ENCODE measurements at regions not wholly inside any gene's neighbourhood (a gene's known extent, or its start where the extent isn't known, plus 50 kb on each side); places are given as distances from the start of the nearest gene placed in this dataset.
A peak's percentile ranks its signal among the peaks of the same experiment; 100 is the strongest.
"Not testable (repeated sequence)": the region's sequence is repeated elsewhere in the genome, so short reads cannot be mapped to it uniquely, and the experiment has no call there.

DNA sequence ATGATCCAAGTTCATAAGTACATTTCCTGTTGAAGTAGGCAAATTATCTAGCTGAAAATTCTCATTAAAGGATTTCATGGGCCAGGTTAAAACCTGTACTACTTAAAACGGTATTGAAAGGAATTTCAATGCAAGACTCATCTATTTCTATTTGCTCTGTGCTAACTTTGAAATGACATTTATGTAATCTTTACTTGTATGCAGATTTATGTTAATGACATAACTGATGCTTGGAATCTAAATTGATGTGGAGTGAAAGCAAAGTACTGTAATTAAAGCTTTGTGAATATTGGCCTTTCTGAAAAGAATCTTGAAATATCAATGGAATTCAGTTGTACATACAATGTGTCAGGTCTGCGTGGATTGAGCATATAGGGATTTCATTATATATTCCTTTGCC, 390.0 kb downstream of the CPS1 start:
- no peak for ATAC-seq
- intact Hi-C loops (cut with DNase I), result no loop called here
- DNase-seq, result no peak

DNA sequence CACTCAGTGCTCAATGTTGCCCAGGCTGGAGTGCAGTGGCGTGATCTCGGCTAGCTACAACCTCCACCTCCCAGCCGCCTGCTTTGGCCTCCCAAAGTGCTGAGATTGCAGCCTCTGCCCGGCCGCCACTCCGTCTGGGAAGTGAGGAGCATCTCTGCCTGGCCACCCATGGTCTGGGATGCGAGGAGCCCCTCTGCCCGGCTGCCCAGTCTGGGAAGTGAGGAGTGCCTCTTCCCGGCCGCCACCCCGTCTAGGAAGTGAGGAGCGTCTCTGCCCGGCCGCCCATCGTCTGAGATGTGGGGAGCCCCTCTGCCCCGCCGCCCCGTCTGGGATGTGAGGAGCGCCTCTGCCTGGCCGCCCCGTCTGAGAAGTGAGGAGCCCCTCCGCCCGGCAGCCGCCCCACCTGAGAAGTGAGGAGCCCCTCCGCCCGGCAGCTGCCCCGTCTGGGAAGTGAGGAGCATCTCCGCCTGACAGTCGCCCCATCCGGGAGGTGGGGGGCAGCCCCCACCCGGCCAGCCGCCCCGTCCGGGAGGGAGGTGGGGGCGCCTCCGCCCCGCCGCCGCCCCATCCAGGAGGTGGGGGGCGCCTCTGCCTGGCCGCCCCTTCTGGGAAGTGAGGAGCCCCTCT, 394.1 kb downstream of the CPS1 start:
- DNase-seq; ATAC-seq; intact Hi-C loops (cut with DNase I): not testable (repeated sequence)

DNA sequence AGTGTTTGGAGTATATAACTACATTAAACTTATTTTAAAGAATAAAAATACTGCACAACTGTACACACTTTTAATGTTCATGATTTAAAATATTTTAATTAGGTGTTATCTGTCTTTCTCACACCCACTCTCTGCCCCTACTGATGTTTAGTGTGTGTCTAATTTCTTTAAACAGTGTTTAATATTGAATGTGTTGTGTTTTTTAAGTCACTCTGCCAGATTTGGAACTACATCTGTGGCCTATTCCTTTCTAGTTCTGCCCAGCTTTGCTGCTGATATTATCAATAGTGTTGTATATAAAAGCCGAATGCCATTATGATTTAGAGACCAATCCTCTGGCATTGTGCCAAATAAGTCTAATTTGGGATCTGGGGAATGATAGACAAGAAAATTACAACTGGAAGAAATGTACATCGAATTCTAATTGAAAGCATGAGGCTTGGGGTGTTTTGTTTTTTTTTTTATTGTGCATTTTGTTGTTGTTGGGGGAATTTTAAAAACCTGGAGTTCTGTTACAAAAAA, 398.0 kb downstream of the CPS1 start:
- ATAC-seq, result no peak
- intact Hi-C loops (cut with DNase I), result no loop called here
- DNase-seq, result no peak

DNA sequence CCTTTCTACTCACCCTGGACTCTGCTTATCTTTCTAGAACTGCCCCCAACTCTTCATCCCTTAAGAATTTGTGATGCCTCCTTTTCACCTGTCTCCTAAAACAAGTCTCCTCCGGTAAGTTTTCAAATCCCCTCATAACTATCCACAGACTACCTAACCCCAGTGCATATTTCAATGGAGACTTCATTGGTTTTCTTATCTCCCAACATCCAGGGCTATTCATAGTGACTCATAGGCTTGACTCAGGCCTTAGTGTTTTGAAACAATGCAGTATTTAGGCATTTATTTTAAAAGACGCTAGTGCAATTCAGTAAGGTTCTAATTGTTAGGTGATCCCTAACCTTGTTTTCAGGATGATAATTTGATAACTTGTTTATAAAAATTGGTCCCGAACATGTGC, 399.2 kb downstream of the CPS1 start:
- DNase-seq (no peak), ATAC-seq (peak in 1 of 2 donors; percentile 83)
- intact Hi-C loops (cut with DNase I), result no loop called here

DNA sequence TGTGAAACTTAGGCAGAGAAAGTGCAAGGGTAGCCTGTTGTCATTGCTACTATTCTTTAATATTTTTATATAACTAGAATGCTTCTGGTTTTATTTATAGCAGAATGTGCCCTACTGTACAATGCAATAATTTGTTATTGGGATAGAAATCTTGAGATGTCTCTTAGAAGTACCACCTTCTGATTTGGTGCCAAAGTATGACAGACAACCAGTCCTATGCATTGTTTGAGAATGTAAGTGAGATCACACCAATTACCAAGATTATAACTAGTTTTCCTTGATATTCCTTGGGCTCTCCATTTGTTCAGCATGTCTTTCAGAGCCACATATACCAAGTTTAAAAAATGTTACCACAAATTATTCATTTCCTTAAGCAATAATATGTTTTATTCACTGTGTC, 399.7 kb downstream of the CPS1 start:
- intact Hi-C loops (cut with DNase I), result no loop called here
- ATAC-seq, result no peak
- no peak for DNase-seq

DNA sequence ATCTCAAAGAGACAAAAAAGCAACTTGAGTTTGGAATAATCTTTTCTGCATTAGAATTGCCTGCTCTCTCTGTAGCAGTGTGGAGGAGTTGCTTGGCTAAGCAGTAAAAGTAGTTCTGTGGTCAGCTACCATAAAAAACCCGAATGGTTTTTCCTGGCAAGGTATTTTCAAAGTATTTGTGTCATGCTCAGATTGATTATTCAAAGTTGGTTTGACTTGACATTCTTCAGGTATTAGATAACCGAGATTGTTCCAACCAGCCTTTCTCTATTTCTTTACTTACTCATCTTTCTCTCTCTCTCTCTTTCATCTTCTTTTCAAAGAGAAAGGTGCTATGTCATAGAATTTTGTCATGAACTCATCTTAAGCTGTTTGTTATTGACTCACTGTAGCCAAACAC, 404.9 kb downstream of the CPS1 start:
- DNase-seq, result no peak
- intact Hi-C loops (cut with DNase I), result no loop called here

DNA sequence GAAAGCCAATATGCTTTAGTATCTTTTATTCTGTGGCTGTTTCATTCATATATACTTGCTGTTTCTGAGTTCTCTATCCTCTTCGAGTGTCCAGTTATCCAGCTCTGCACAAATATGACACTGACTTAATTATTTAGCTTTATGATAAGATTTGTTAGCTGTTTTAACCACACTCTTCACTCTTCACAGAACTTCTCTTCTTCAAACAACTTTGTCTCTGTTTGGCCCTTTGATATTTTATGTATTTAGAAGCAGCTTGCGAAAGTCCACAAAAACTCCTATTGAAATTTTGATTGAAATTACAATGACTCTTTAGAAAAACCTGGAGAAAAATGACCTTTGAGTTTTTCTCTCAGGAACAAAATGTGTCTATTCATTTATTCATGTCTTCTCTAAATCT, 407.0 kb downstream of the CPS1 start:
- DNase-seq (no peak), ATAC-seq (no peak)
- intact Hi-C loops (cut with DNase I), result no loop called here

More for the DNA sequence above, 404.9 kb downstream of the CPS1 start:
- ATAC-seq, result no peak

DNA sequence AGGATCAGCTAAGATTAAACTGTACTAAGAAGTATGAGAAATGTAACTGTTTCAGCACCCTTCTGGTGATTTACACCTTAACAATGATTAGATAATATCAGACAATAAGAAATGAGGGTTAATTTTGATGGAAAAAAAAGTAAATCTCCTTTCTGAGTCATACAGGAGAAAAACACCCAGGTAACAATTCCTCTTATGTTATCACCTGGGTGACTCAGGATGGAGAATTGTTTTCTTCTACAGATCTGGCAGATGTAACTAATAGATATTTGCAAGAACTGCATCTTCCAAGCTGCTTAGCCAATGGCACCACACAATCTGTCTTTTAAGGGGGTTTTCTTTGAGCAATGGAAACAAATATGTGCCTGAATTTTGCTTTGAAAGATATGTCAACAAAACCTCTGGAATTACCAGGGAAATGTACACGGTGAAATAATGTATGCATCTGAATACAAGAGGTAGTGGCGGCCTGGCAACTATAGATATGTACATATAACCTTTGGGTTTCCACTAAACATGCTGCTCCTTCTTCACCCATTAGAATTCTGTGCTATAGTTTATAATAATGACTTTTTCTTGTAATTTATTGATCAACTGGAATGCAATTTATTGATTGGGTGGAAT, 407.9 kb downstream of the CPS1 start:
- intact Hi-C loops (cut with DNase I), result no loop called here
- ATAC-seq (no peak), DNase-seq (no peak)

DNA sequence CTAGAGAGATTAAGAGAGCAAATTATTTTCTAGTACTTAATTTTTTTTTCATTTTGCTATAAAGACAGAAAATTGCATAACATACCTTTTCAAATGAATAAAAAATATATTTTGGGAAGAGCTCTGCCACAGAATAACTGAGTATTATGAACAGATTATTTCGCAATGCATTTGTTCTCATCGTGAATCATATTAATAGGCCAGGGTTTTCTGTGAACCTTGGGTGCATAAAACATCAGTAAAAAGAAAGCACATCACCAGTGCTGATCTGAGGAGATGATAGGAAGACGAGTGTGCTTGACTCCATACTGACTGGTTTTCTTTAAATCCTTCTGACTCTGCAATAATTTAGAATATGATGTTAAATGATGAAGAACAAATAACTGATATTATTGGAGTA, 409.1 kb downstream of the CPS1 start:
- ATAC-seq, result no peak
- no peak for DNase-seq
- intact Hi-C loops (cut with DNase I), result no loop called here

DNA sequence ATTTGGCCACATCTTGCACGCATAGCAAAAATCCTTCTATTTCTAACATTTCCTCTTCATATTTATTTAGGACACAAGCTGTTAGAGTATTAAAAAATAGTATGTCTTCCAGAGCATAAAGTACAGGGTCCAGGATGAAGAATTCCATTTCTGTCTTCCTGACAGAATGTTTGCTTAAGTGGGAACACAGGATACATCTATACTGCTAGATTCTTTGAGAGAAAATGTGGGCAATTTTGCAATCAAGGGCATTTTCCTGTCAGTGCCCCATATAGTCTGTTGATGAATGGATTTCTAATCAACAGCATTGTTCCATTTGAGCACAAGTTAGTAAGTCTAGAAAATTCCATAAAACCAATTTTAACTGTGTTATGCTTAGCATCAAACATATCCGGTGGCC, 409.9 kb downstream of the CPS1 start:
- intact Hi-C loops (cut with DNase I), result no loop called here
- DNase-seq (no peak), ATAC-seq (no peak)

DNA sequence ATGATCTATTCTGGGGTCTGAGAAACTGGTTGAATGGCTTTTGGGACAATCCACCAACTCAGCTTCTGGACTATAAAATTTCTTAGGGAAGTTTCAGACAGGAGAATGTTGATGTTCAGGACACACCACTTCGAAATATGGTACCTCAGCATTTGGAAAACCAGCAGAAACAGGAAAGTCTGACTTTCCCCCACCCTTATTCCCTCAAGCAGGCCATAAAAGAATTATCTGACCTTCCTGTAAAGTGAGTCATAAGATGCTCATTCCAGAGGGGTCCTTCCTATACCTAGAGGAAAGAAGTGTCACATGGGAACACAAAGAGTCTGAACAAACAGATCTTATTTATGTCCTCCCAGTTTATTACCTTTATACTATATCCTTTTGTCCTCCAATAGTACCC, 415.0 kb downstream of the CPS1 start:
- DNase-seq (no peak), ATAC-seq (no peak)
- intact Hi-C loops (cut with DNase I), result no loop called here

DNA sequence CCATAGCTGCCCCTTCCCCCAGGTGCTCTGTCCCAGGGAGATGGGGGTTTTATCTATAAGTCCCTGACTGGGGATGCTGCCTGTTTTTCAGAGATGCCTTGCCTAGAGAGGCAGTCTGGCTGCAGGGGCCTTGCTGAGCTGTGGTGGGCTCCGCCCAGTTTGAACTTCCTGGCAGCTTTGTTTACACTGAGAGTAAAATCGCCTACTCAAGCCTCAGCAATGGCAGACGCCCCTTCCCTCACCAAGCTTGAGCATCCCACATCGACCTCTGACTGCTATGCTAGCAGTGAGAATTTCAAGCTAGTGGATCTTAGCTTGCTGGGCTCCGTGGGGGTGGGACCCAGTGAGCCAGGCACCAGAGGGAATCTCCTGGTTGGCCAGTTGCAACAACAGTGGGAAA, 430.4 kb downstream of the CPS1 start:
- DNase-seq; ATAC-seq; intact Hi-C loops (cut with DNase I): not testable (repeated sequence)

DNA sequence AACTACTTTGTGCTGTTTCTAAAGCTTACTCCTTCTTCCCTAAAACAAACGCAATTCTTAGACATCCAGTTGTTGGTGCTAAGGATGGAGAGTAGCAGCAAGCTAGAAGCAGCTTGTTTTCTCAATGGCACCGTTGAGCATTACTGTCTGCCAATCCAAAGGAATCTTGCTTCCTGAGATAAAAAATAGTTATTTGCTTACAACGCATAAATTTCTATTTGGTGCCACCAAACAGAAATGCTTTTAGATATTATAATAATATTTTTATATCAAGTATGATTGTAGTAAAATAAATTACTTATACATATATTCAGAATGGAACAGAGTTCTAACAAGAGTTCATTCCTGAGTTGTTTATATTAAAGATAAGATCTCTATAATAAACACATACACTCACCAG, 434.7 kb downstream of the CPS1 start:
- no peak for ATAC-seq
- intact Hi-C loops (cut with DNase I), result no loop called here
- no peak for DNase-seq

DNA sequence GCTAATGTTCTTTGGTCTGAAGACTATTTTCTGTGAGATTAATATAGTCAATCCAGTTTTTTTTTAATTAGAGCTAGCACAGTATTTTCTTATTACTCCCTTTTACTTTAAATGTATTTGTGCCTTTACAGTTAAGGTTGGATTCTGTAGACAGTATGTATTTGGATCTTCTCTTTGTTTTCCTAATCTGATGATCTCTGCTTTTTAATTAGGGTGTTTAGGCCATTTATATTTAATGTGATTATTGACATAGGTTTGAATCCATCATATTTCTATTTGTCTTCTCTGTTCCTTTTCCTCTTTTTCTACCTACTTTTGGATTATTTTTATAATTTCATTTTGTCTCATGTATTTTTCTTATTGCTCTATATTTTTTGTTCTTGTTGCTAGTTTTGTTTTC, 437.7 kb downstream of the CPS1 start:
- DNase-seq (no peak), ATAC-seq (no peak)
- intact Hi-C loops (cut with DNase I), result no loop called here

DNA sequence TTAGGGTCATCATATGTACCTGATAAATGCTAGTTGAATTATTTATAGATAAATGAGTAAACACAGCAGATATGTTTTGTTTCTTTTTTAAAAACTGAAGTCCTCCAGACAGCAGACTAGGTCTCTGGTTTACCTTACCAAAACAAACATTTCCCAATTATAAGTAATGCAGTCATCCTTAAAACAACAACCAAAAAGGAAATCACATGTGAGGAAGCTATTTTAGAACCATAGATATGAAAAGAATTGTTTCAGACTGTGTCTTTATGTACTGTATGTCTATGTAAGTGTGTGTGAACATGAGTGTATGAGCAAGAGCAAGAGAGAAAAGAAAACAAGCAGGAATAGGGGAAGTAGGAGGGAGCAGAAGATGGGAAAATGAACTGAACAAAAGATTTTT, 441.0 kb downstream of the CPS1 start:
- intact Hi-C loops (cut with DNase I), result no loop called here
- no peak for DNase-seq
- ATAC-seq, result no peak

DNA sequence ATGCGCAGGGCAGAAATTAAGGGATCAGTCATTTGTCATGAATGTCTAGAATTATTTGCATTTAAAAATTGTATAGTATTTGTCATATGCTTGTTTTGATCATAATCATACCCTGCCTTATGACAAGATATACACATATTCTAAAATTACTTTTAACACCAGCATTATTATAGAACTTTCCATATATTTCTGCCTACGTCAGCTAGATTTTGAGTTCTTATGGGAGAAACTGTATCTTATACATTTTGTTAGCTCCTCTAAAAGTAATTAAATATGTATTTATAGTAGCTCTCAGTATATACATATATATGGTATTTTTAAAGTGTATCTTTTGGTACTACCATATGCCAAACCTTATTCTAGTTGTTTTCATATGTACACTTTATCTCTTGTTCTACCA, 441.9 kb downstream of the CPS1 start:
- no peak for ATAC-seq
- DNase-seq, result no peak
- intact Hi-C loops (cut with DNase I), result no loop called here

DNA sequence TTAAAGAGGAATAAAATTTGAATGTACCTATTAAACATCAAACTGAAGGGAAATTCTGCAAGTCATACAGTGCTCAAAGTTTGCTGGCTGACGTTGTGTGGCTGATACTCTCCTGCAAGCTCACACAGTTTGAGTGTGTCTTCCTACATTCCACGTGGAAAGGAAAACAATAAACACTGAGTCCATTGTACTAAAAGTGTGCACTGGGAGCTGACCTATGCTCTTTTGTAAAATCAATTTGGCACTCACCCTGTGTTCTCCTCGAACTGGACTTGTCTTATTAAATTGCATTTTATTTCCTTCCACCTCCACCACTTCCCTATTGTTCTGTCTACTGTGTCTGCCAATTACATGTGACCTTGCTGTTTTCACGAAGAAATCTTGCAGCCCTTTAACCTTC, 458.0 kb downstream of the CPS1 start:
- DNase-seq (no peak), ATAC-seq (no peak)
- intact Hi-C loops (cut with DNase I), result no loop called here

DNA sequence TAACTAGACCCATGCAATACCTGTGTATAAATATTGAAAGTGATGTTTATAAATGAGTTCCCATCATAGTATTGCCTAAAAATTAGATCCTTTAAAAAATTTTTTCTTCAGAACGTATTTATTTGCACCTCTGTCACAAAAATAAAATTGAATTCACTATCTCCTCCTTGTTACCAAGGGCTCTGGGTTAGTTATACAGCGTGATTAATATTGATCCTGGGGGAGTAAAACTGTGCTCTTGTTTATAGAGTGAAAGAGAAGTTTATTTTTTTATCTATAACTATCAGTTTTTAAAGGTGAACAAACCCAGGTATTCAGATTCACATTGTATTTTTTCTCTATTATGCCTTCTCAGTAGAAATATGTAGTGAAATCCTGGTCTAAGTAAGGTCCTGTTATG, 458.5 kb downstream of the CPS1 start:
- intact Hi-C loops (cut with DNase I), result no loop called here
- ATAC-seq (no peak), DNase-seq (no peak)

DNA sequence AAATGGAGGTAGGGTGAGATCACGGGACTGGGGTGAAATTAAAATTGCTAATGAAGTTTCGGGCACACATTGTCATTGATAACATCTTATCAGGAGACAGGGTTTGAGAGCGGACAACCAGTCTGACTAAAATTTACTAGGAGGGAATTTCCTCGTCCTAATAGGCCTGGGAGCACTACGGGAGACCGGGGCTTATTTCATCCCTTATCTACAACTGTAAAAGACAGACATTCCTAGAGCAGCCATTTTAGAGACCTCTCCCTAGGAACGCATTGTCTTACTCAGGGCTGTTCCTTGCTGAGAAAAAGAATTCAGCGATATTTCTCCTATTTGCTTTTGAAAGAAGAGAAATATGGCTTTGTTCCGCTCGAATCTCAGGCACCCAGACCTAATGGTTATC, 468.7 kb downstream of the CPS1 start:
- intact Hi-C loops (cut with DNase I); ATAC-seq; DNase-seq: not testable (repeated sequence)

DNA sequence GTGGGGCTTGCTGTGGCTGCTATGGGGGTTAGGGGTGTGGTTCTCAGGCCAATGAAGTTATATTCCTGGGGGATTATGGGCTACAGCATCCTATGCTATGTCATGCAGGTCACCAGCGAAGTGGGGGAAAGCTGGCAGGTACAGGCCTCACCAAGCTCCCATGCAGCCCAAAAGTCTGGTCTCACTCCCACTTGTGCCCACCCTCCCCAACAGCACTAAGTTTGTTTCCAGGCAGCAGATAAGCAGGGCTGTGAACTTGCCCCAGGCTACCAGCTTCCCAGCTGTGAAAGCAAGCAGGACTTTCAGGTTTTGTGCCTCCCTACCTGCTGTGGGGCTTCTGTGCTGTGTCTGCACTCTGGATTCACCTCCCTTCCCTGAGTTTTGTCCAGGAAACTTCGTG, 469.7 kb downstream of the CPS1 start:
- ATAC-seq (no peak), DNase-seq (no peak)
- intact Hi-C loops (cut with DNase I), result no loop called here

DNA sequence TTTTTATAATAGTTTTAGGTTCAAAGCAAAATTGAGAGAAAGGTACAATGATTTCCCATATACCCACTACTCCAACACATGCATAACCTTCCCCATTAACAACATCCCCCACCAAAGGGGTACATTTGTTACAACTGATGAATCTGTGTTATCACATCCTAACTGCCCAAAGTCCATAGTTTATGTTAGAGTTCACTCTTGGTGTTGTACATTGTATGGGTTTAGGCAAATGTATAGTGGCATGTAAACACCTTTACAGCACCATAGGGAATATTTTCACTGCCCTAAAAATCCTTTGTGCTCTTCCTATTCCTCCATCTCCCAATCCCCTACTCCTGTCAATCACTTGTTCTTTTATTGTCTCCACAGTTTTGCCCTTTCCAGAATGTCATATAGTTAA, 471.6 kb downstream of the CPS1 start:
- intact Hi-C loops (cut with DNase I), result no loop called here
- no peak for DNase-seq
- ATAC-seq, result no peak
